MM.1S (cell line): ENCODE measurements at regions not wholly inside any gene's neighbourhood (a gene's known extent, or its start where the extent isn't known, plus 50 kb on each side); places are given as distances from the start of the nearest gene placed in this dataset.

Experiments
- DNase-seq: peaks from one replicate; pipeline ENCODE4 v3.0.0-alpha.2; 2015
- H2AFZ ChIP-seq: fragments of 300-600 bp; sonication (generic); 2 replicates; pipeline ENCODE4 v1.6.0; 2016; ENCODE audit warnings: antibody characterized with exemption, low read length
- H3F3A ChIP-seq: fragments of 300-600 bp; sonication (generic); 2 replicates; pipeline ENCODE4 v1.6.1; 2016; ENCODE audit warnings: mild to moderate bottlenecking, antibody characterized with exemption, low read length, moderate library complexity, mixed read lengths; ENCODE audit not compliant: insufficient read depth
- H3K27ac ChIP-seq: fragments of 300-600 bp; sonication (generic); 2 replicates; pipeline ENCODE4 v1.5.1; 2016; ENCODE audit warnings: mild to moderate bottlenecking, low read length
- H3K27me3 ChIP-seq: fragments of 300-600 bp; sonication (generic); replicated peaks from 2 replicates; pipeline ENCODE4 v1.6.0; 2016; ENCODE audit warnings: low read length; ENCODE audit not compliant: insufficient read depth
- H3K36me3 ChIP-seq: fragments of 300-600 bp; sonication (generic); replicated peaks from 2 replicates; pipeline ENCODE4 v1.6.1; 2016; ENCODE audit warnings: mild to moderate bottlenecking, low read length, mixed read lengths; ENCODE audit not compliant: insufficient read depth
- H3K4me1 ChIP-seq: fragments of 300-600 bp; sonication (generic); 2 replicates; pipeline ENCODE4 v1.6.1; 2016; ENCODE audit warnings: low read length, mixed read lengths
- H3K4me2 ChIP-seq: fragments of 300-600 bp; sonication (generic); 2 replicates; pipeline ENCODE4 v1.6.0; 2016; ENCODE audit warnings: low read depth, low read length
- H3K4me3 ChIP-seq: fragments of 300-600 bp; sonication (generic); 2 replicates; pipeline ENCODE4 v1.5.1; 2016; ENCODE audit warnings: low read length, mixed read lengths
- H3K79me2 ChIP-seq: fragments of 300-600 bp; sonication (generic); 2 replicates; pipeline ENCODE4 v1.6.1; 2016; ENCODE audit warnings: mixed run types, low read length, mixed read lengths
- H3K9ac ChIP-seq: fragments of 300-600 bp; sonication (generic); 2 replicates; pipeline ENCODE4 v1.6.1; 2016; ENCODE audit warnings: low read length, mixed read lengths
- H3K9me2 ChIP-seq: fragments of 300-600 bp; sonication (generic); replicated peaks from 2 replicates; pipeline ENCODE4 v1.6.1; 2016; ENCODE audit warnings: mild to moderate bottlenecking, low read length, mixed read lengths; ENCODE audit not compliant: insufficient read depth
- H3K9me3 ChIP-seq: fragments of 300-600 bp; sonication (generic); replicated peaks from 2 replicates; pipeline ENCODE4 v1.6.1; 2016; ENCODE audit warnings: mild to moderate bottlenecking, low read length, mixed read lengths; ENCODE audit not compliant: insufficient read depth
- H4K20me1 ChIP-seq: fragments of 300-600 bp; sonication (generic); 2 replicates; pipeline ENCODE4 v1.6.1; 2016; ENCODE audit warnings: mild to moderate bottlenecking, low read length, moderate library complexity, mixed read lengths; ENCODE audit not compliant: insufficient read depth
- CTCF ChIP-seq: fragments of 300-600 bp; sonication (generic); IDR thresholded peaks from 2 replicates; pipeline ENCODE4 v1.5.1; 2016; ENCODE audit warnings: antibody characterized with exemption, low read length, mixed read lengths
- EZH2 ChIP-seq: fragments of 300-600 bp; sonication (generic); optimal IDR thresholded peaks from 2 replicates; pipeline ENCODE3; 2017; ENCODE audit warnings: low read depth, mild to moderate bottlenecking, antibody characterized with exemption, low read length, mixed read lengths
- EZH2phosphoT487 ChIP-seq: fragments of 300-600 bp; sonication (generic); IDR thresholded peaks from 2 replicates; pipeline ENCODE4 v1.6.1; 2018; ENCODE audit warnings: antibody characterized with exemption, low read length

GRCh38 chr21:15352009-15352408, 287.2 kb upstream of the NRIP1 start:
- no peaks in the 10 kb centered on the region for H3K36me3 ChIP-seq
- no peaks in the 10 kb centered on the region for H3K79me2 ChIP-seq
- H3K9me3 ChIP-seq, result no peaks in the 10 kb centered on the region
- no peaks in the 10 kb centered on the region for H3K27me3 ChIP-seq
- no peaks in the 10 kb centered on the region for H3K4me1 ChIP-seq
- no peak overlapping the region for H3K9ac ChIP-seq
- TF ChIP-seq EZH2phosphoT487, result no peak
- no peak for TF ChIP-seq EZH2
- TF ChIP-seq CTCF, result no peak
- no peak for DNase-seq
- no peaks in the 10 kb centered on the region for H4K20me1 ChIP-seq
- no peak overlapping the region for H3K4me2 ChIP-seq
- no peak overlapping the region for H2AFZ ChIP-seq
- H3K27ac ChIP-seq, result no peak overlapping the region
- H3K9me2 ChIP-seq, result no peaks in the 10 kb centered on the region
- no peak overlapping the region for H3K4me3 ChIP-seq
- no peaks in the 10 kb centered on the region for H3F3A ChIP-seq

DNA sequence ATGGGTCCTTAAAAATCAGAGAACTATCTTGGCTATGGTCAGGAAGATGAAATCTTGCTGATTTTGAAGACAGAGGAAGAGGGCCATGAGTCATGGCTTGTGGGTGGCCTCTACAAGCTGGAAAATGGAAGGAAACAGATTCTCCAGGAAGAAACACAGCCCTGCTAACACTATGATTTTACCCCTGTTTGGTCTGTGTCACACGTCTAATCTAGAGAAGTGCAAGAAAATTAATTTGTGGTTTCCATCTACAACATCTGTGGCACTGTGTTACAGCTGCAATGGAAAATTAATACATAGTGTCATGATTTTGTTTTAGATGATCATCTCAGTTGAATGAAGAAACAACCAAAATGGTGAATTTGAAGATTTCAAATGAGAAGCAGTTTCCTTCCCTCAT, 288.7 kb upstream of the NRIP1 start:
- no peak overlapping the region for H2AFZ ChIP-seq
- H3K9ac ChIP-seq, result no peak overlapping the region
- H3K4me1 ChIP-seq, result no peaks in the 10 kb centered on the region
- no peaks in the 10 kb centered on the region for H3K79me2 ChIP-seq
- no peak overlapping the region for H3K4me2 ChIP-seq
- no peaks in the 10 kb centered on the region for H3K9me3 ChIP-seq
- no peak overlapping the region for H3K4me3 ChIP-seq
- DNase-seq, result no peak
- H3F3A ChIP-seq, result no peaks in the 10 kb centered on the region
- H3K9me2 ChIP-seq, result no peaks in the 10 kb centered on the region
- no peaks in the 10 kb centered on the region for H3K36me3 ChIP-seq
- TF ChIP-seq EZH2phosphoT487, result no peak
- no peak for TF ChIP-seq EZH2
- TF ChIP-seq CTCF, result no peak
- H3K27me3 ChIP-seq, result no peaks in the 10 kb centered on the region
- H3K27ac ChIP-seq, result no peak overlapping the region
- no peaks in the 10 kb centered on the region for H4K20me1 ChIP-seq

- H3K9me3 ChIP-seq, result no peaks in the 10 kb centered on the region
- H3K4me3 ChIP-seq, result no peak overlapping the region
- no peak for TF ChIP-seq CTCF
- TF ChIP-seq EZH2phosphoT487, result no peak
- no peak for TF ChIP-seq EZH2
- no peaks in the 10 kb centered on the region for H3K79me2 ChIP-seq
- H3K9ac ChIP-seq, result no peak overlapping the region
- no peak overlapping the region for H3K4me2 ChIP-seq
- H3K4me1 ChIP-seq, result no peaks in the 10 kb centered on the region
- H3K27ac ChIP-seq, result no peak overlapping the region
- H4K20me1 ChIP-seq, result no peaks in the 10 kb centered on the region
- H3K36me3 ChIP-seq, result no peaks in the 10 kb centered on the region
- no peak overlapping the region for H2AFZ ChIP-seq
- DNase-seq, result no peak
- H3K27me3 ChIP-seq, result no peaks in the 10 kb centered on the region
- H3K9me2 ChIP-seq, result no peaks in the 10 kb centered on the region
- no peaks in the 10 kb centered on the region for H3F3A ChIP-seq
These were observed 289.7 kb upstream of the NRIP1 start for GRCh38 chr21:15354516-15354915.

DNA sequence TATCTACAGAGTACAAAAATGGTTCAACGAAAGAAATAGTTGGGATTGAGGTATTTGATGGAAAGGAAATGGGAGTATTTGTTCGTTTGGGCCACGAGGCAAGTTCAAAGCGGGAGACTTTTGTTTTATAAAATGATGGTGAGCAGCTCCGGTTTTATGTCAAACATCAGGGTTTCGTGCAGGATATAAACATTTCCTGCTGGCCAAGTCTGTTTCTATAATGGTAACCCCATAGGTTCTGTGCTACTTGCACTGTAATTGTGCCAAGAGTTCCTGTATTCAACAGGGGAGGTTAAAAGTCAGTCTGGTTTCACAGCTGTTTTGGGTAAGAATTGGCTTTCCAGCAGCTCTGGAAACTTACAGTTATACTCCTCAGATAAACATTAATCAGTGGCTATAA, 290.3 kb upstream of the NRIP1 start:
- no peak overlapping the region for H3K27ac ChIP-seq
- H3K79me2 ChIP-seq, result no peaks in the 10 kb centered on the region
- no peak overlapping the region for H3K4me3 ChIP-seq
- no peaks in the 10 kb centered on the region for H3K9me3 ChIP-seq
- TF ChIP-seq CTCF (no peak), EZH2 (no peak), EZH2phosphoT487 (no peak)
- H2AFZ ChIP-seq, result no peak overlapping the region
- H3K4me1 ChIP-seq, result no peaks in the 10 kb centered on the region
- no peak overlapping the region for H3K4me2 ChIP-seq
- H3K27me3 ChIP-seq, result no peaks in the 10 kb centered on the region
- DNase-seq, result no peak
- no peaks in the 10 kb centered on the region for H3K36me3 ChIP-seq
- H3K9me2 ChIP-seq, result no peaks in the 10 kb centered on the region
- no peaks in the 10 kb centered on the region for H4K20me1 ChIP-seq
- no peak overlapping the region for H3K9ac ChIP-seq
- no peaks in the 10 kb centered on the region for H3F3A ChIP-seq
